Esophagus muscularis mucosa (tissue), 4 donors: ENCODE measurements at regions not wholly inside any gene's neighbourhood (a gene's known extent, or its start where the extent isn't known, plus 50 kb on each side); places are given as distances from the start of the nearest gene placed in this dataset.
"Not testable (repeated sequence)": the region's sequence is repeated elsewhere in the genome, so short reads cannot be mapped to it uniquely, and the experiment has no call there.

Experiments
- DNase-seq: peaks from one replicate; pipeline ENCODE4 v3.0.0-alpha.2; 2017; ENCODE audit errors: extremely low spot score
- H3K27ac ChIP-seq, 4 donors: fragments of 200-600 bp; sonication (generic); replicated peaks in 1 of 4; 1 replicate in 3 of 4; 2 replicates in 1 of 4; pipeline ENCODE4 v1.5.1; 2016 to 2019; ENCODE audit warnings: mild to moderate bottlenecking in 1 of 4
- H3K27me3 ChIP-seq, 4 donors: fragments of 200-600 bp; sonication (generic); one replicate each; pipeline versions ENCODE4 v1.5.1 to v1.6.0; 2016 to 2019
- H3K36me3 ChIP-seq, 4 donors: fragments of 200-600 bp; sonication (generic); one replicate each; pipeline ENCODE4 v1.5.1; 2016 to 2019
- H3K4me1 ChIP-seq, 4 donors: fragments of 200-600 bp; sonication (generic); one replicate each; pipeline ENCODE4 v1.5.1; 2016 to 2019
- H3K4me3 ChIP-seq, 4 donors: fragments of 200-600 bp; sonication (generic); 1 replicate in 2 of 4; 2 replicates in 2 of 4; pipeline ENCODE4 v1.5.1; 2016 to 2019; ENCODE audit warnings: mild to moderate bottlenecking in 4 of 4, moderate library complexity in 1 of 4
- H3K9me3 ChIP-seq, 4 donors: fragments of 200-600 bp; sonication (generic); 1 replicate in 3 of 4; 2 replicates in 1 of 4; pipeline ENCODE4 v1.5.1; 2016 to 2019
- WGBS: methylation state at CpG from one replicate; pipeline ENCODE4 v1.1.5; 2018; 5-methylcytosine and 5-hydroxymethylcytosine counted together
- intact Hi-C: fragments of 100-400 bp; cut with DNase I; formaldehyde crosslinking; loops from one replicate; pipeline ENCODE4 v1.15.1; 2023

- H3K36me3 ChIP-seq, H3K9me3 ChIP-seq, H3K27me3 ChIP-seq, intact Hi-C loops, H3K4me3 ChIP-seq, H3K27ac ChIP-seq, DNase-seq, H3K4me1 ChIP-seq: not testable (repeated sequence)
- WGBS = no CpG with 5 or more reads among the region's 2 CpGs
Observed at GRCh38 chrY:26167332-26167731, 545.4 kb downstream of the CDY1 start.

- H3K36me3 ChIP-seq, H3K27me3 ChIP-seq, intact Hi-C loops, H3K27ac ChIP-seq, DNase-seq, H3K4me1 ChIP-seq, H3K9me3 ChIP-seq, H3K4me3 ChIP-seq: not testable (repeated sequence)
- no CpG with 5 or more reads among the region's 6 CpGs for WGBS
Observed at GRCh38 chrY:26179326-26179725, 557.4 kb downstream of the CDY1 start.

DNA sequence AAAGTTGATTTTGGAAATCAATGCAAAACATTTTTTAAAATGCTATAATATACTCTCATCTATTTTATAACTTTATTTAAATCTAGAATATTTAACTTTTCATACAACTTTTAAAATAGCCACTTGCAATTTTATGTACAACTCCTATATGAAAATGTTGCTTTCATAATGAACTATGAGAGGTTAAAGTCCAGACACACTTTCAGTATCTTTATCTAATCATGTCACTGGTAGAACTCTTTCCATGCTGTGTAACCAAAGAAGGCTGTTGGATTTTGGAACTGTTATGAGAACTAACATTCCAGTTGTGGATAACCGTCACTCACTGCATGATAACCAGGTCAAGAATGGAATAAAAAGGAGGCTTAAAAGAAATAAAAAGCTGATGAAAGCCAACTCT lies 603.1 kb downstream of the CDY1 start:
- H3K9me3 ChIP-seq, H3K4me1 ChIP-seq, H3K27ac ChIP-seq, H3K4me3 ChIP-seq, DNase-seq, H3K36me3 ChIP-seq, intact Hi-C loops, H3K27me3 ChIP-seq: not testable (repeated sequence)
- no CpG with 5 or more reads among the region's 1 CpG for WGBS

DNA sequence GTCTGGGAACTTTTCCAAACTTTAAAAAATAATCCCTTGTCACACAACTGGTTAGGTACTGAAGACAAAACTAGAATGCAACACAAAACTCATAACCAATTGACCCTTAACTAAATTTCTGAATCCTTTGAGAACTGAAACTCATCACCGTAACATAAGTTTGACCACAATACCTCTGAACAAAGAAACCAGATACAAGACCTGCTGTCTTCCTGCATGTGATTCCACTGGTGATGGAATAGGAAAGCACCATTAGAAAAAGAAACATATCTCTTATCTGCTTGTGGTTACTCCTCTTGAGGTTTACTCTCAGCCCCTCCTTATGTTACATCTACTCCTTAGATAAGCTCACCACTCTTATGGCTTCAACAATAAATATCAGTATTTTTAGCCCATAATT lies 603.6 kb downstream of the CDY1 start:
- H3K27me3 ChIP-seq, H3K9me3 ChIP-seq, intact Hi-C loops, H3K4me1 ChIP-seq, H3K36me3 ChIP-seq, H3K4me3 ChIP-seq, H3K27ac ChIP-seq, DNase-seq: not testable (repeated sequence)
- no CpG with 5 or more reads among the region's 1 CpG for WGBS

GRCh38 chrY:26240944-26241343 lies 619.0 kb downstream of the CDY1 start:
- H3K36me3 ChIP-seq, H3K27ac ChIP-seq, H3K9me3 ChIP-seq, intact Hi-C loops, H3K4me3 ChIP-seq, DNase-seq, H3K4me1 ChIP-seq, H3K27me3 ChIP-seq: not testable (repeated sequence)
- WGBS = no CpG with 5 or more reads among the region's 5 CpGs

DNA sequence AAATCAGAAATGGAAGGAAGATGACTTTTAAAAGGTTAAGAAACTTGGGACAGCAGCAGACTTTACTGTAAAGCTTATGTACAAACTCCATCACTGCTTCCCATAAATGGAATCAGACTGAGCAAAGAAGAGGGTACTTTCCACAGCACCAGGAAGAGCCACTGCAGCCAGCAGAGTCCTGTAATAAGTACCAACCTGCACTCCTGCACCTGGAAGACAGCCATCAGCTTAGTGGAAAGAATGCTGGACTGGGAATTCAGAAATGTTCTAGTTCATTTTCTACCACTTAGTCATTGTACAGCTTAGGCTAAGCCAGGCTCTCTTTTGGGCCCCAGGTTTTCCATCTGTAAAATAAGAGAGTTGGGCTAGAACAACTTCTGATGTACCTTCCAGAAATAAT lies 632.3 kb downstream of the CDY1 start:
- intact Hi-C loops, H3K4me1 ChIP-seq, H3K36me3 ChIP-seq: not testable (repeated sequence)

GRCh38 chrY:26265449-26265848 lies 643.5 kb downstream of the CDY1 start:
- H3K36me3 ChIP-seq, H3K9me3 ChIP-seq, H3K4me3 ChIP-seq, H3K27me3 ChIP-seq, H3K27ac ChIP-seq, intact Hi-C loops, H3K4me1 ChIP-seq, DNase-seq: not testable (repeated sequence)
- no CpG with 5 or more reads among the region's 3 CpGs for WGBS

More for the DNA sequence above, 632.3 kb downstream of the CDY1 start:
- not testable (repeated sequence) for H3K27me3 ChIP-seq, H3K4me3 ChIP-seq, H3K9me3 ChIP-seq, DNase-seq, H3K27ac ChIP-seq

GRCh38 chrY:26268421-26268820 lies 646.5 kb downstream of the CDY1 start:
- H3K27me3 ChIP-seq, H3K4me1 ChIP-seq, H3K9me3 ChIP-seq, intact Hi-C loops, H3K36me3 ChIP-seq, H3K27ac ChIP-seq, H3K4me3 ChIP-seq, DNase-seq: not testable (repeated sequence)
- no CpG with 5 or more reads among the region's 3 CpGs for WGBS

- no CpG with 5 or more reads among the region's 2 CpGs for WGBS
- intact Hi-C loops, H3K36me3 ChIP-seq, H3K27me3 ChIP-seq, H3K4me3 ChIP-seq, H3K9me3 ChIP-seq, H3K4me1 ChIP-seq, DNase-seq, H3K27ac ChIP-seq: not testable (repeated sequence)
Observed at GRCh38 chrY:26268934-26269333, 647.0 kb downstream of the CDY1 start.

DNA sequence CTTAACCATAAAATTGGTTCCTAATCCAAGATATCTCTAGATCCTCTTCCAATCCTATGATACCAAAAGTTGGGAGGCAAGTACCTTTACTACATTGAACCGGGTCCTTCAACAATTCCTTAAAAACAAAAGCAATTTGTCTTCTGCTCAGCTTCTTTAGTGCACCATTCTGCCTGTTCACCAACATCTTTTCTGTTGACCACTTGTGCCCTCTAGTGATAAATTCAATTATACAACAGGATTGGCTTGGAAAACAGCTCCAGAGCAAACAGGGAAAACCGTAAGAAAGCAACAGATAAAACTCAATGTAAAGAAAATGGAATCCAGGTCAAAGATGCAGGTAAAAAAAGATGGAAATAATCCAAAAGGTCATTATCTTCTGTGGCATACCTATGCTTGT lies 651.2 kb downstream of the CDY1 start:
- no CpG with 5 or more reads among the region's 2 CpGs for WGBS
- H3K27me3 ChIP-seq, intact Hi-C loops, H3K36me3 ChIP-seq, H3K9me3 ChIP-seq, H3K4me3 ChIP-seq, H3K27ac ChIP-seq, H3K4me1 ChIP-seq, DNase-seq: not testable (repeated sequence)

DNA sequence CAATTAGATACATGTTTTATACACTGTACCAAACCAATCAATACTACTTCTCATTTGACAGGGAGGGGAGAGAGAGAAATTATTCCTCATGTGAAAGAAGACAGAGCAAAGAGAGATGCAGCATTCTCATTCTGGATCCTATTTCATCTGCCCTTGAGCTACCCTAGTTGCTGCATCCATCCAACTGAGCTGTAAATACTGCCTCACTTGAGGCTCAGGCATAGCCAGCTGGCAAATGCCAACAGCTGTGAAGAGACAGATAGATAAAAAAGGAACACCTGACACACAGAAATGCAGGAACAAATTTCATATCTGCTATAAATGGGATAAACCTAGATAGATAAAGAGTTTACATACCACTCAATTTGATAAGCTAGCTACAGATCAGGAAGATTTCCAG lies 684.1 kb downstream of the CDY1 start:
- H3K9me3 ChIP-seq, H3K4me1 ChIP-seq, H3K27ac ChIP-seq, H3K27me3 ChIP-seq, DNase-seq, intact Hi-C loops, H3K4me3 ChIP-seq, H3K36me3 ChIP-seq: not testable (repeated sequence)

DNA sequence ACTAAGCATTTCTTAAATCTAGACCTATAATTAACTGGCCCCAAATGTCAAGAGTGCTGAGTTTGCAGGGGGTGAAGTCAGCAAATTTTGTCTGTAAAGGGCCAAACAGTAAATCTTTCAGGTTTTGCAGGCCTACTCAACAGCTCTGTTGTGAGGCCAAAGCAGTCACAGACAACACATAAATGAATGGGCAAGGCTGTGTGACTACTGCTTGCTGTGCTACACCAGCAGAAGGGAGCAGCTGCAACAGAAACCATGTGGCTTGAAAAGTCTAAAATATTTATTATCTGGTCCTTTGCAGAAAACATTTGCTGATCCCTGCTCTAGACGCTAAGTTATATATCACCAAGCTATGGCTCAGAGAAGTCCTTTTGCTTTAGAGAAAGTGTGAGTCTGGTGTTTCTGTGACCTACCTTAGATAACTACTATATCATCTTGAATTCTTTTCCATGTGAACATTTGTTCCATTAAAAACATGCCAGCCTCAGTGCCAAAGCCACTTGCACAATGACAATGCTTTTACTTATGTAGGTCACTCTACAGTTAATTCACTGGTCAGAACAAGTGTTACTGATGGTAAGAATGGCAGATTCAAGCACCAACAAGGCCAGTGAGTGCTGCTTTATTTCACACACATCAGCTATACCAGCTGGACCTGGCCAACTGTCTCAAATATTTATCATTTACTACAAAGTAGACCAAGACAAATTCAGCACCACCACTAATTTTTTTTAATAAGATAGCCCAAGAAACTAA lies 684.9 kb downstream of the CDY1 start:
- H3K27me3 ChIP-seq, H3K27ac ChIP-seq, DNase-seq, H3K36me3 ChIP-seq, H3K9me3 ChIP-seq, H3K4me1 ChIP-seq, intact Hi-C loops, H3K4me3 ChIP-seq: not testable (repeated sequence)
- WGBS = no CpG with 5 or more reads among the region's 1 CpG

- H3K27me3 ChIP-seq, H3K4me3 ChIP-seq, H3K9me3 ChIP-seq, DNase-seq, intact Hi-C loops, H3K36me3 ChIP-seq, H3K27ac ChIP-seq, H3K4me1 ChIP-seq: not testable (repeated sequence)
Observed at GRCh38 chrY:26308308-26308707, 686.4 kb downstream of the CDY1 start.
